HG03064 (cell line): ENCODE measurements at regions not wholly inside any gene's neighbourhood (a gene's known extent, or its start where the extent isn't known, plus 50 kb on each side); places are given as distances from the start of the nearest gene placed in this dataset.

Source experiments
- ATAC-seq: cut with Tn5 transposase; IDR thresholded peaks from one replicate; pipeline ENCODE4 v1.9.1; 2021; ENCODE audit warnings: low read depth; ENCODE audit not compliant: unreplicated experiment

GRCh38 chr18:55838319-55838718 lies 250.3 kb upstream of the TCF4 start:
- ATAC-seq, result no peak

GRCh38 chr18:55833543-55833942 lies 245.6 kb upstream of the TCF4 start:
- ATAC-seq, result no peak

- no peak for ATAC-seq
These were observed 242.6 kb upstream of the TCF4 start for GRCh38 chr18:55830544-55830943.

- no peak for ATAC-seq
These were observed 233.2 kb upstream of the TCF4 start for GRCh38 chr18:55821219-55821618.

GRCh38 chr18:55819448-55819847 lies 231.5 kb upstream of the TCF4 start:
- no peak for ATAC-seq

GRCh38 chr18:55818284-55818683 lies 230.3 kb upstream of the TCF4 start:
- no peak for ATAC-seq

- ATAC-seq, result no peak
These were observed 223.9 kb upstream of the TCF4 start for GRCh38 chr18:55811925-55812324.

GRCh38 chr18:55805666-55806065 lies 217.7 kb upstream of the TCF4 start:
- ATAC-seq, result no peak

GRCh38 chr18:55795101-55795669 lies 207.2 kb upstream of the TCF4 start:
- ATAC-seq, result no peak

GRCh38 chr18:55794288-55795052 lies 206.5 kb upstream of the TCF4 start:
- no peak for ATAC-seq

- ATAC-seq, result no peak
These were observed 202.3 kb upstream of the TCF4 start for GRCh38 chr18:55790296-55790695.

- ATAC-seq, result no peak
These were observed 199.6 kb upstream of the TCF4 start for GRCh38 chr18:55787536-55788073.

GRCh38 chr18:55786651-55787272 lies 198.8 kb upstream of the TCF4 start:
- no peak for ATAC-seq

GRCh38 chr18:55783921-55784320 lies 195.9 kb upstream of the TCF4 start:
- ATAC-seq, result no peak

GRCh38 chr18:55781481-55781957 lies 193.5 kb upstream of the TCF4 start:
- no peak for ATAC-seq

GRCh38 chr18:55780586-55781071 lies 192.6 kb upstream of the TCF4 start:
- ATAC-seq, result no peak

- ATAC-seq, result no peak
These were observed 191.9 kb upstream of the TCF4 start for GRCh38 chr18:55779691-55780585.

GRCh38 chr18:55778788-55779690 lies 191.0 kb upstream of the TCF4 start:
- ATAC-seq, result no peak

- ATAC-seq, result no peak
These were observed 189.8 kb upstream of the TCF4 start for GRCh38 chr18:55777666-55778304.
